ENCODE measurements at regions not wholly inside any gene's neighbourhood (a gene's known extent, or its start where the extent isn't known, plus 50 kb on each side); places are given as distances from the start of the nearest gene placed in this dataset.

GRCh38 chr3:166829896-166830295 lies 550.2 kb downstream of the ZBBX start (continued):
- TF ChIP-seq MTA1 (CRISPR knock-in tag; IDR thresholded peaks at IDR 0.05; ENCODE audit: borderline replicate concordance) (no peak), MXI1 (IDR thresholded peaks at IDR 0.05; ENCODE audit: borderline replicate concordance, low read depth, low read length) (no peak), HOXA7 (CRISPR knock-in tag; IDR thresholded peaks at IDR 0.05) (no peak), NFYC (CRISPR knock-in tag; IDR thresholded peaks at IDR 0.05) (no peak), MEF2D (CRISPR knock-in tag; IDR thresholded peaks at IDR 0.05) (no peak), HOXA5 (CRISPR knock-in tag; IDR thresholded peaks at IDR 0.05) (peak; percentile 72), RNF219 (CRISPR knock-in tag; IDR thresholded peaks at IDR 0.05) (no peak), TBX2 (CRISPR knock-in tag; IDR thresholded peaks at IDR 0.05; ENCODE audit: borderline replicate concordance) (peak; percentile 90), STAT5B (CRISPR knock-in tag; IDR thresholded peaks at IDR 0.05) (no peak), AHDC1 (CRISPR knock-in tag; IDR thresholded peaks at IDR 0.05; ENCODE audit: borderline replicate concordance) (peak; percentile 97), ATF5 (CRISPR knock-in tag; IDR thresholded peaks at IDR 0.05; ENCODE audit: low read depth) (no peak), KDM1A (CRISPR knock-in tag; IDR thresholded peaks at IDR 0.05) (peak; percentile 74), ZKSCAN5 (CRISPR knock-in tag; IDR thresholded peaks at IDR 0.05) (no peak), SP2 (CRISPR knock-in tag; IDR thresholded peaks at IDR 0.05) (no peak), ATF1 (CRISPR knock-in tag; IDR thresholded peaks at IDR 0.05) (peak; percentile 55; the same call in 1 of the 2 replicates)
- TF ChIP-seq, protein P1, sequence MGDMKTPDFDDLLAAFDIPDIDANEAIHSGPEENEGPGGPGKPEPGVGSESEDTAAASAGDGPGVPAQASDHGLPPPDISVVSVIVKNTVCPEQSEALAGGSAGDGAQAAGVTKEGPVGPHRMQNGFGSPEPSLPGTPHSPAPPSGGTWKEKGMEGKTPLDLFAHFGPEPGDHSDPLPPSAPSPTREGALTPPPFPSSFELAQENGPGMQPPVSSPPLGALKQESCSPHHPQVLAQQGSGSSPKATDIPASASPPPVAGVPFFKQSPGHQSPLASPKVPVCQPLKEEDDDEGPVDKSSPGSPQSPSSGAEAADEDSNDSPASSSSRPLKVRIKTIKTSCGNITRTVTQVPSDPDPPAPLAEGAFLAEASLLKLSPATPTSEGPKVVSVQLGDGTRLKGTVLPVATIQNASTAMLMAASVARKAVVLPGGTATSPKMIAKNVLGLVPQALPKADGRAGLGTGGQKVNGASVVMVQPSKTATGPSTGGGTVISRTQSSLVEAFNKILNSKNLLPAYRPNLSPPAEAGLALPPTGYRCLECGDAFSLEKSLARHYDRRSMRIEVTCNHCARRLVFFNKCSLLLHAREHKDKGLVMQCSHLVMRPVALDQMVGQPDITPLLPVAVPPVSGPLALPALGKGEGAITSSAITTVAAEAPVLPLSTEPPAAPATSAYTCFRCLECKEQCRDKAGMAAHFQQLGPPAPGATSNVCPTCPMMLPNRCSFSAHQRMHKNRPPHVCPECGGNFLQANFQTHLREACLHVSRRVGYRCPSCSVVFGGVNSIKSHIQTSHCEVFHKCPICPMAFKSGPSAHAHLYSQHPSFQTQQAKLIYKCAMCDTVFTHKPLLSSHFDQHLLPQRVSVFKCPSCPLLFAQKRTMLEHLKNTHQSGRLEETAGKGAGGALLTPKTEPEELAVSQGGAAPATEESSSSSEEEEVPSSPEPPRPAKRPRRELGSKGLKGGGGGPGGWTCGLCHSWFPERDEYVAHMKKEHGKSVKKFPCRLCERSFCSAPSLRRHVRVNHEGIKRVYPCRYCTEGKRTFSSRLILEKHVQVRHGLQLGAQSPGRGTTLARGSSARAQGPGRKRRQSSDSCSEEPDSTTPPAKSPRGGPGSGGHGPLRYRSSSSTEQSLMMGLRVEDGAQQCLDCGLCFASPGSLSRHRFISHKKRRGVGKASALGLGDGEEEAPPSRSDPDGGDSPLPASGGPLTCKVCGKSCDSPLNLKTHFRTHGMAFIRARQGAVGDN (CRISPR knock-in tag; IDR thresholded peaks at IDR 0.05), result no peak
- TF ChIP-seq, protein P2, sequence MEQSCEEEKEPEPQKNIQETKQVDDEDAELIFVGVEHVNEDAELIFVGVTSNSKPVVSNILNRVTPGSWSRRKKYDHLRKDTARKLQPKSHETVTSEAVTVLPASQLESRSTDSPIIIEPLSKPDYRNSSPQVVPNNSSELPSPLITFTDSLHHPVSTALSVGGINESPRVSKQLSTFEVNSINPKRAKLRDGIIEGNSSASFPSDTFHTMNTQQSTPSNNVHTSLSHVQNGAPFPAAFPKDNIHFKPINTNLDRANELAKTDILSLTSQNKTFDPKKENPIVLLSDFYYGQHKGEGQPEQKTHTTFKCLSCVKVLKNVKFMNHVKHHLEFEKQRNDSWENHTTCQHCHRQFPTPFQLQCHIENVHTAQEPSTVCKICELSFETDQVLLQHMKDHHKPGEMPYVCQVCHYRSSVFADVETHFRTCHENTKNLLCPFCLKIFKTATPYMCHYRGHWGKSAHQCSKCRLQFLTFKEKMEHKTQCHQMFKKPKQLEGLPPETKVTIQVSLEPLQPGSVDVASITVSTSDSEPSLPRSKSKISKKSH (CRISPR knock-in tag; IDR thresholded peaks at IDR 0.05; ENCODE audit: borderline replicate concordance), result no peak

Measured in HepG2 (cell line).